ENCODE measurements at regions not wholly inside any gene's neighbourhood (a gene's known extent, or its start where the extent isn't known, plus 50 kb on each side); places are given as distances from the start of the nearest gene placed in this dataset.

GRCh38 chr3:40766396-40766795 lies 241.6 kb downstream of the ZNF621 start (continued):
- no peak for TF ChIP-seq PHF8 (conservative IDR thresholded peaks at IDR 0.05; ENCODE audit: low read depth, low read length)
- no peak for TF ChIP-seq RNF2 (IDR thresholded peaks at IDR 0.05; ENCODE audit: borderline replicate concordance, low read depth, low read length, missing control alignments, poor library complexity, severe bottlenecking)
